Loucy (cell line): ENCODE measurements at regions not wholly inside any gene's neighbourhood (a gene's known extent, or its start where the extent isn't known, plus 50 kb on each side); places are given as distances from the start of the nearest gene placed in this dataset.

Experiments
- H2AFZ ChIP-seq: fragments of 200-600 bp; sonication (generic); 2 replicates; pipeline ENCODE4 v1.6.0; 2016; ENCODE audit warnings: antibody characterized with exemption, mild to moderate bottlenecking, low read length, moderate library complexity
- H3F3A ChIP-seq: fragments of 200-600 bp; 2 replicates; pipeline ENCODE4 v1.6.0; 2016; ENCODE audit warnings: antibody characterized with exemption, low read depth, mild to moderate bottlenecking
- H3K27me3 ChIP-seq: fragments of 200-600 bp; sonication (generic); 2 replicates; pipeline ENCODE4 v1.6.1; 2014; ENCODE audit warnings: low read length, mild to moderate bottlenecking; ENCODE audit not compliant: insufficient read depth, poor library complexity, severe bottlenecking
- H3K36me3 ChIP-seq: fragments of 200-600 bp; sonication (generic); 2 replicates; pipeline ENCODE4 v1.6.1; 2016; ENCODE audit warnings: low read length; ENCODE audit not compliant: insufficient read depth
- H3K4me1 ChIP-seq: fragments of 200-600 bp; sonication (generic); 2 replicates; pipeline ENCODE4 v1.5.1; 2014; ENCODE audit warnings: low read length, mild to moderate bottlenecking; ENCODE audit not compliant: insufficient read depth, poor library complexity, severe bottlenecking
- H3K4me2 ChIP-seq: fragments of 200-600 bp; sonication (generic); 2 replicates; pipeline ENCODE4 v1.6.0; 2014; ENCODE audit warnings: antibody characterized with exemption, low read length, low read depth, mild to moderate bottlenecking; ENCODE audit not compliant: poor library complexity, severe bottlenecking
- H3K4me3 ChIP-seq: fragments of 200-600 bp; sonication (generic); 2 replicates; pipeline ENCODE4 v1.5.1; 2014; ENCODE audit warnings: low read length, mild to moderate bottlenecking, mixed read lengths; ENCODE audit not compliant: poor library complexity, severe bottlenecking
- H3K79me2 ChIP-seq: fragments of 200-600 bp; sonication (generic); 2 replicates; pipeline ENCODE4 v1.6.1; 2014; ENCODE audit warnings: low read length; ENCODE audit not compliant: insufficient read depth
- H3K9ac ChIP-seq: fragments of 200-600 bp; sonication (generic); 2 replicates; pipeline ENCODE4 v1.6.0; 2014; ENCODE audit warnings: mild to moderate bottlenecking, low read depth, low read length, moderate library complexity; ENCODE audit not compliant: poor library complexity, severe bottlenecking
- H3K9me2 ChIP-seq: fragments of 200-600 bp; sonication (generic); replicated peaks from 2 replicates; pipeline ENCODE4 v1.6.1; 2016; ENCODE audit warnings: low read depth, low read length, mixed read lengths
- H3K9me3 ChIP-seq: fragments of 200-600 bp; sonication (generic); 2 replicates; pipeline ENCODE4 v1.6.1; 2014; ENCODE audit warnings: mild to moderate bottlenecking, antibody characterized with exemption, low read length, low read depth; ENCODE audit not compliant: insufficient read depth
- H4K20me1 ChIP-seq: fragments of 200-600 bp; sonication (generic); 2 replicates; pipeline ENCODE4 v1.6.0; 2014; ENCODE audit warnings: antibody characterized with exemption, low read length, mild to moderate bottlenecking; ENCODE audit not compliant: insufficient read depth, poor library complexity, severe bottlenecking
- EZH2phosphoT487 ChIP-seq: fragments of 200-600 bp; IDR thresholded peaks from 2 replicates; pipeline ENCODE4 v1.6.1; 2018; ENCODE audit warnings: antibody characterized with exemption, mild to moderate bottlenecking, moderate library complexity, borderline replicate concordance
- TF ChIP-seq, protein P1 (sequence below): fragments of 200-600 bp; sonication (generic); conservative IDR thresholded peaks from 2 replicates; pipeline ENCODE4 v1.5.1; 2014; ENCODE audit warnings: mild to moderate bottlenecking, antibody characterized with exemption, low read length

- no peaks in the 10 kb centered on the region for H3K79me2 ChIP-seq
- H3K9me3 ChIP-seq, result no peaks in the 10 kb centered on the region; the same call in none of the 2 replicates
- no peak overlapping the region for H3K4me3 ChIP-seq
- H3K4me2 ChIP-seq, result no peak overlapping the region
- no peak overlapping the region for H3K9ac ChIP-seq
- no peak for TF ChIP-seq EZH2phosphoT487
- TF ChIP-seq, protein P1, sequence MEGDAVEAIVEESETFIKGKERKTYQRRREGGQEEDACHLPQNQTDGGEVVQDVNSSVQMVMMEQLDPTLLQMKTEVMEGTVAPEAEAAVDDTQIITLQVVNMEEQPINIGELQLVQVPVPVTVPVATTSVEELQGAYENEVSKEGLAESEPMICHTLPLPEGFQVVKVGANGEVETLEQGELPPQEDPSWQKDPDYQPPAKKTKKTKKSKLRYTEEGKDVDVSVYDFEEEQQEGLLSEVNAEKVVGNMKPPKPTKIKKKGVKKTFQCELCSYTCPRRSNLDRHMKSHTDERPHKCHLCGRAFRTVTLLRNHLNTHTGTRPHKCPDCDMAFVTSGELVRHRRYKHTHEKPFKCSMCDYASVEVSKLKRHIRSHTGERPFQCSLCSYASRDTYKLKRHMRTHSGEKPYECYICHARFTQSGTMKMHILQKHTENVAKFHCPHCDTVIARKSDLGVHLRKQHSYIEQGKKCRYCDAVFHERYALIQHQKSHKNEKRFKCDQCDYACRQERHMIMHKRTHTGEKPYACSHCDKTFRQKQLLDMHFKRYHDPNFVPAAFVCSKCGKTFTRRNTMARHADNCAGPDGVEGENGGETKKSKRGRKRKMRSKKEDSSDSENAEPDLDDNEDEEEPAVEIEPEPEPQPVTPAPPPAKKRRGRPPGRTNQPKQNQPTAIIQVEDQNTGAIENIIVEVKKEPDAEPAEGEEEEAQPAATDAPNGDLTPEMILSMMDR, result no peak
- no peak overlapping the region for H2AFZ ChIP-seq
- no peaks in the 10 kb centered on the region for H4K20me1 ChIP-seq
- no peaks in the 10 kb centered on the region for H3K36me3 ChIP-seq
- H3K27me3 ChIP-seq, result no peaks in the 10 kb centered on the region
- H3F3A ChIP-seq, result no peaks in the 10 kb centered on the region
- no peaks in the 10 kb centered on the region for H3K4me1 ChIP-seq
- H3K9me2 ChIP-seq, result no peaks in the 10 kb centered on the region
Observed at GRCh38 chr16:59170099-59170712, 436.1 kb upstream of the GOT2 start.

- H4K20me1 ChIP-seq, result no peaks in the 10 kb centered on the region
- no peak overlapping the region for H2AFZ ChIP-seq
- TF ChIP-seq, protein P1, result no peak
- TF ChIP-seq EZH2phosphoT487, result no peak
- no peaks in the 10 kb centered on the region for H3K27me3 ChIP-seq
- H3K4me1 ChIP-seq, result no peaks in the 10 kb centered on the region
- H3K9ac ChIP-seq, result no peak overlapping the region
- H3K9me3 ChIP-seq, result no peaks in the 10 kb centered on the region; the same call in none of the 2 replicates
- H3K9me2 ChIP-seq, result no peaks in the 10 kb centered on the region
- no peak overlapping the region for H3K4me3 ChIP-seq
- no peaks in the 10 kb centered on the region for H3K79me2 ChIP-seq
- no peaks in the 10 kb centered on the region for H3F3A ChIP-seq
- no peak overlapping the region for H3K4me2 ChIP-seq
- H3K36me3 ChIP-seq, result no peaks in the 10 kb centered on the region
Observed at GRCh38 chr16:59169168-59169567, 435.1 kb upstream of the GOT2 start.

DNA sequence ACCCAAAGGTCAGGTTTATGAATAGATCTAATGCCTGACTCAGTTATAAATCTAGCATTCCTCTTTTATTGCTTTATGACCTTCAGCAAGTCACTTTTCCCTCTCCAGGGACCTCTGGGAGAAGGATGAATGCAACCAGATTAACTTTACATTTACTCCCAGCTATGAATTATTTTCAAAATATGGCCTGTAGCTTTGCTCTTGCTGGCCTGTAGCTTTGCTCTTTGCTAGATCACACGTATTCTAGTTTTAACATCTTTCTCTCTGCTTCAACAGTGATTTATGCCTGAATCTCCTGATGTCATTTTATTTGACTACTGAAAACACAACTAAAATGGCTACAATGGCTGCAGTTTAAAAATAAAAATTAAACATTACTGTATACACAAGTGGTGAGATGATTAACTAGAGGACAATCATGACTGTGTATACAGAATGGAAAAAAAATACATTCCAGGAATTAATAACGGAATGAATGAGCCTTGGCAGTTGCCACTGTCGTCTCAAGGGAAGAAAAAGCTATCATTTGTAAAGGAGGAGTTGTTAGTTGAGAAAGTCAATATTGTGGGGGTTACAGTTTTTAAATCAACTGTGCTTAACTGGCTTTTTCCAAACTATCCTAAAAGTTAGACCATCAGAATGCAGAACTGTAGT lies 434.5 kb upstream of the GOT2 start:
- Histone ChIP-seq H3K4me1 (no peaks in the 10 kb centered on the region), H3F3A (no peaks in the 10 kb centered on the region), H3K4me3 (no peak overlapping the region), H3K9me2 (no peaks in the 10 kb centered on the region), H3K9me3 (no peaks in the 10 kb centered on the region; the same call in none of the 2 replicates), H3K36me3 (no peaks in the 10 kb centered on the region), H4K20me1 (no peaks in the 10 kb centered on the region), H2AFZ (no peak overlapping the region), H3K27me3 (no peaks in the 10 kb centered on the region), H3K4me2 (no peak overlapping the region), H3K79me2 (no peaks in the 10 kb centered on the region), H3K9ac (no peak overlapping the region)
- TF ChIP-seq, protein P1, result no peak
- no peak for TF ChIP-seq EZH2phosphoT487
